ENCODE measurements at regions not wholly inside any gene's neighbourhood (a gene's known extent, or its start where the extent isn't known, plus 50 kb on each side); places are given as distances from the start of the nearest gene placed in this dataset.

- no peak for DNase-seq (ENCODE audit: low read depth in 3 of 3, low spot score in 2 of 3)
Observed at GRCh38 chr13:50099473-50099872, 84.2 kb downstream of the KCNRG start.

GRCh38 chr13:50101590-50101989 lies 86.3 kb downstream of the KCNRG start:
- no peak for DNase-seq (ENCODE audit: low read depth in 3 of 3, low spot score in 2 of 3)

- no peak for DNase-seq (ENCODE audit: low read depth in 3 of 3, low spot score in 2 of 3)
Observed at GRCh38 chr13:50104493-50104892, 89.2 kb downstream of the KCNRG start.

GRCh38 chr13:50106559-50106958 lies 91.3 kb downstream of the KCNRG start:
- DNase-seq (ENCODE audit: low read depth in 3 of 3, low spot score in 2 of 3), result no peak

GRCh38 chr13:50107205-50107604 lies 92.0 kb downstream of the KCNRG start:
- DNase-seq (ENCODE audit: low read depth in 3 of 3, low spot score in 2 of 3), result no peak

- DNase-seq (ENCODE audit: low read depth in 3 of 3, low spot score in 2 of 3), result no peak
Observed at GRCh38 chr13:50114961-50115360, 99.7 kb downstream of the KCNRG start.

GRCh38 chr13:50115695-50116094 lies 100.5 kb downstream of the KCNRG start:
- DNase-seq (ENCODE audit: low read depth in 3 of 3, low spot score in 2 of 3), result no peak

GRCh38 chr13:50116430-50116973 lies 101.3 kb downstream of the KCNRG start:
- no peak for DNase-seq (ENCODE audit: low read depth in 3 of 3, low spot score in 2 of 3)

GRCh38 chr13:50119591-50119990 lies 104.3 kb downstream of the KCNRG start:
- no peak for DNase-seq (ENCODE audit: low read depth in 3 of 3, low spot score in 2 of 3)

GRCh38 chr13:50122455-50122854 lies 107.2 kb downstream of the KCNRG start:
- DNase-seq (ENCODE audit: low read depth in 3 of 3, low spot score in 2 of 3), result no peak

GRCh38 chr13:50123002-50123401 lies 107.8 kb downstream of the KCNRG start:
- no peak for DNase-seq (ENCODE audit: low read depth in 3 of 3, low spot score in 2 of 3)

GRCh38 chr13:50123515-50123861 lies 108.2 kb downstream of the KCNRG start:
- no peak for DNase-seq (ENCODE audit: low read depth in 3 of 3, low spot score in 2 of 3)

GRCh38 chr13:50123862-50124535 lies 108.8 kb downstream of the KCNRG start:
- peak in 2 of 3 donors; percentile 76 to 77 for DNase-seq (ENCODE audit: low read depth in 3 of 3, low spot score in 2 of 3)

GRCh38 chr13:50124536-50125303 lies 109.5 kb downstream of the KCNRG start:
- no peak for DNase-seq (ENCODE audit: low read depth in 3 of 3, low spot score in 2 of 3)

- peak in 1 of 3 donors; percentile 72 for DNase-seq (ENCODE audit: low read depth in 3 of 3, low spot score in 2 of 3)
Observed at GRCh38 chr13:50125304-50125553, 110.0 kb downstream of the KCNRG start.

- peak in 1 of 3 donors; percentile 37 for DNase-seq (ENCODE audit: low read depth in 3 of 3, low spot score in 2 of 3)
Observed at GRCh38 chr13:50125554-50126262, 110.5 kb downstream of the KCNRG start.

- peak in 2 of 3 donors; percentile 41 to 56 for DNase-seq (ENCODE audit: low read depth in 3 of 3, low spot score in 2 of 3)
Observed at GRCh38 chr13:50126263-50126992, 111.2 kb downstream of the KCNRG start.

GRCh38 chr13:50126993-50127725 lies 111.9 kb downstream of the KCNRG start:
- DNase-seq (ENCODE audit: low read depth in 3 of 3, low spot score in 2 of 3), result peak in 1 of 3 donors; percentile 48

- peak in 1 of 3 donors; percentile 29 for DNase-seq (ENCODE audit: low read depth in 3 of 3, low spot score in 2 of 3)
Observed at GRCh38 chr13:50127726-50128291, 112.6 kb downstream of the KCNRG start.

- no peak for DNase-seq (ENCODE audit: low read depth in 3 of 3, low spot score in 2 of 3)
Observed at GRCh38 chr13:50128428-50128931, 113.2 kb downstream of the KCNRG start.
